Effector memory CD8-positive, alpha-beta T cell (primary cell): ENCODE measurements at regions not wholly inside any gene's neighbourhood (a gene's known extent, or its start where the extent isn't known, plus 50 kb on each side); places are given as distances from the start of the nearest gene placed in this dataset.

Experiments used
- ATAC-seq: fragments of 150-1000 bp; cut with Tn5 transposase; replicated peaks from 2 replicates; pipeline ENCODE4 v1.10.0; 2021; ENCODE audit warnings: mild to moderate bottlenecking, moderate library complexity
- DNase-seq, 3 experiments: peaks; one replicate each; pipeline ENCODE4 v3.0.0; 2021
- H3K27ac Mint-ChIP-seq, 2 donors: one replicate each; pipeline ENCODE4 v1.8.0; 2022; ENCODE audit warnings: mild to moderate bottlenecking in 2 of 2, mixed read lengths in 2 of 2, moderate library complexity in 2 of 2
- H3K27me3 Mint-ChIP-seq, 2 donors: one replicate each; pipeline ENCODE4 v1.8.0; 2022; ENCODE audit warnings: mixed read lengths in 2 of 2
- H3K36me3 Mint-ChIP-seq: one replicate; pipeline ENCODE4 v1.8.0; 2022; ENCODE audit warnings: mild to moderate bottlenecking, moderate library complexity, mixed read lengths; ENCODE audit not compliant: insufficient read depth
- H3K4me1 Mint-ChIP-seq, 2 donors: one replicate each; pipeline ENCODE4 v1.8.0; 2022; ENCODE audit warnings: low read depth in 2 of 2, mixed read lengths in 2 of 2
- H3K4me3 Mint-ChIP-seq, 2 donors: one replicate each; pipeline ENCODE4 v1.8.0; 2022; ENCODE audit warnings: mild to moderate bottlenecking in 2 of 2, mixed read lengths in 2 of 2, moderate library complexity in 2 of 2
- H3K9me3 Mint-ChIP-seq, 2 donors: one replicate each; pipeline ENCODE4 v1.8.0; 2022; ENCODE audit warnings: mixed read lengths in 2 of 2

GRCh38 chr6:39992861-39993622 is 58.8 kb upstream of the MOCS1 start:
- no peak for DNase-seq
- peaks cover 15 to 20% of the 10 kb centered on the region in 2 donors for H3K27me3 Mint-ChIP-seq
- H3K4me1 Mint-ChIP-seq, result no peaks in the 10 kb centered on the region
- H3K36me3 Mint-ChIP-seq, result no peaks in the 10 kb centered on the region
- no peak overlapping the region for H3K4me3 Mint-ChIP-seq
- peaks cover 4 to 18% of the 10 kb centered on the region in 2 donors for H3K9me3 Mint-ChIP-seq
- no peak for ATAC-seq
- H3K27ac Mint-ChIP-seq, result no peak overlapping the region
